Cerebellar nuclear complex (tissue), 1 donor: ENCODE measurements at regions not wholly inside any gene's neighbourhood (a gene's known extent, or its start where the extent isn't known, plus 50 kb on each side); places are given as distances from the start of the nearest gene placed in this dataset.

Experiments
- DNase-seq, 2 experiments: peaks; one replicate each; lab custom pipeline; 2025; lab: John Stamatoyannopoulos, UW

- no peak for DNase-seq
These were observed 207.9 kb upstream of the SALL3 start for GRCh38 chr18:78771496-78772359.

GRCh38 chr18:78772360-78773302 is 207.0 kb upstream of the SALL3 start:
- no peak for DNase-seq

GRCh38 chr18:78773303-78773755 is 206.3 kb upstream of the SALL3 start:
- DNase-seq, result no peak

DNA sequence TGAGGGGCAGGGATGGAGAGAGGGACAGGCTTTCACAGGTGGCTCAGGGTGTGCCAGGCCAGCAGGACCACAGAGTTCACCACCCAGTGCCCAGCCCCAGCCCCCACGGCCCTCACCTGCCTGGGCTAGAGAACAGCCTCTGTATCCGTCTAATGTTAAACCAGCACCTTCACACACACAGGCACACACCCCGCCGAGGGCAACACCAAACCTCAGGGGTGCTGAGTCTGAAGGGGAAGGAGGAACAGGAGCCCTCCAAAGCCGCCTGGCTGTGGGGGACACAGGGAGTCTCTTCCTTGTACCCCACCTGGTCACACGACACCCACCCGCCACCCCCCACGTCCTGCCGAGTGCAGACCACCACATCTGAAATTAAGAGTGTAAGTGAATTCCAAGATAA is 205.8 kb upstream of the SALL3 start:
- no peak for DNase-seq

DNA sequence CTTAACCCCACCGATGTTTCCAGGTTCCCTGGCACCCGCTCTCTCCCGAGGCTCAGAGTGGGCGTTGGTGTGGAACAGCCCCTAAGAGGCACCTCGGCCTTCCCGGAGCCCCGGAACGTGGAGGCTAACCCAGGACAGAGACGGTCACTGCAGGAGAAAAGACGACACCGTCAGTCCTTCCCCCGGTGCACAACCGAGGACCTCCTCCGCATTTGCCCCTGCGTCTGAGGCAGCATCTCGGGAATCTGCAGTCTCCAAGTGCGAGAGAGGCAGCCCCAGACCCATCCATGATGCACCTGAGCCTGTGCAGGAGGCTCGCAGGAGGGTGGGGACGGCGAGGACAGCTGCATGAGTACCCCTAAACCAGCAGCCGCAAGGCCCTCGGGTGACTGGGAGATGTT is 204.9 kb upstream of the SALL3 start:
- DNase-seq, result no peak

DNA sequence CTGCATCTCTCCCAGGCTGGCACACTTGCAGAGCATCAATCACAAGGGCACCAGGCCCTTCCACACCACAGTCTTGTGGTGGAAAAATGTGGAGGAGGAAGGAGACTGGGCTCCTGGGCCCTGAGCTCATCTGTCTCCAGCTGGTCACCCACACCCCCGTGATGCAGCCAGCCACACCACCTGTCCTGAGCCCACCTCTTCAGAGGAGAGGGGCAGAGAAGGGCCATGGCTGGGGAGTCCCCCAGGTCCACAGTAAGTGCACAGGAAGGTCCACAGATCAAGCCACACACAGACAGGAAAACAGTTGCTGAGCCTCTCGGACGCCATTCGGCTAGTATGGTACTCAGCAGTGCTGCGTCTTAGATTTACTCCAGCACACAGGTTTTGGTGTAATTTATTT is 203.5 kb upstream of the SALL3 start:
- no peak for DNase-seq

GRCh38 chr18:78776706-78777285 is 202.8 kb upstream of the SALL3 start:
- no peak for DNase-seq

DNA sequence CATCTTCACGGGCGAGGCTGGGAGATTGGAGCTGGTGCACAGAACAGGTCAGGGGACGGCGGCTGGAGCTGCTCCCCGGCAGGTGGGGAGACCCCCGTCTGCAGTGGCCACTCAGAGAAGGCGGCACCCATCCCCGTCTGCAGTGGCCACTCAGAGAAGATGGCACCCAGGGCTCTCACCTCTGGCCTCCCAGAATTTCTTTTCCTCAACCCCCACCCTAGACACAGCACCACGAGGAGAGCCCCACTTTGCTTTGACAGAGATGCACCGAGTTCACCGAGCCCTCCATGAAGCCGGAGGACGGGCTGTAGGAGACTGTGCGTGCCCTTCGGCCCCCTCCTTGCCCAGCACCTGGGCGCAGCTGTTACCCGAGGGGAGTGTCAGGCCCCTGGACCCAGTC is 201.6 kb upstream of the SALL3 start:
- no peak for DNase-seq

DNA sequence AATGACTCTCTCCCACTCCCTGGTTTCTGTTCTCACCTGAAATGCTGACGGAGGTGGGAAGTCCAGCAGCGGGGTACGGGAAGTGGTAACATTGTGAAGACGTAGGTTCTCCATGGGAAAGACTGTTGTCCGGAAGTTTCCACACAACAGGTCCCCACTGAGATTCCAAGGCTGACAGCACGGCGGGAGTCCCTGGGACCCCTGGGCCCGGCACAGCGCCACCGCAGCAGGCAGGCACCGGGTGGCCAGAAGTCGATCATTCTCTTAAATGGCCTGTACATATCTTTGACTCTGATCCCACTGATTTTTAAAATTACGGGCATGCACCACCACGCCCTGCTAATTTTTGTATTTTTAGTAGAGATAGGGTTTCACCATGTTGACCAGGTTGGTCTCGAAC is 201.0 kb upstream of the SALL3 start:
- no peak for DNase-seq

- no peak for DNase-seq
These were observed 199.5 kb upstream of the SALL3 start for GRCh38 chr18:78779996-78780718.

DNA sequence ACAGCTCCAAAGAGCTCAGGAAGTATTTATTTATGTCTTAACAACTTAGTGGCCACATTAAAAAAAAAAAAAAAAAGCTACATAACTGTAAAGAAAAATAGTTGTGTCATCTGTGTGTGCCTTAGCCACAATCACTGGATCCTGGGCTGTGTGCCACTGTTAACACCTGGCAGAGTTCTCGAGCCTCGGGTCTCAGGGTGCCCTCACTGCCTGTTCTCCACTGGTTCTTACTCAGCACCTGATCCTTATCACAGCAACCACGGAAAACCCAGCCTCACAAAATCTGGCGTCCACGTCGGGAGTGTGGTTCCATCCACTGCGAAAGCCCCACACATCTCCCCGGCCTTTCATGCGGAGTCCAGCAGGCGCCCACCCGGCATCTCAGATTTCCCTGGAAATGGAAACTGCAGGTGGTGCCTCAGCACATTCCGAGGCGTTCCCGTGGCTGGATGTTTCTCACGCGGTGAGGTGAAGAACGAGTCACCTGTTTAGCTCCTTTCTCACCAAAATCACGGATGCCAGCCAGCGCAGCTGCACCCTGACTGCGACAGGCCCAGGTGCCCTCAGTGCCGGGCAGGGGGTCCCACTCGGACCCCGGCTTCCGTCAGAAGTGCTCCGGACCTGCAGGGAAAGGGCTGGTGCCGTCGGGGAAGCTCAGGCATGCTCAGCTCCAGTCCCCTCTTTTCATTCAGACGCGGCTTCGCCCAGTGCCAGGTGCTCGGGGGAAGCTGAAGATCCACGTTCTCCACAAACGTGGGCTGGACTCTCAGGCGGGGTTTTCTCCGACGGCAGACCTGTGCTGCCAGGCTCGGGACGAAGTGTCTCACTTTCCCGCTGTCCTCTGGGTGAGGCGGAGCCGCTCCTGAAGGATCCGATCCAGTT is 198.7 kb upstream of the SALL3 start:
- no peak for DNase-seq

DNA sequence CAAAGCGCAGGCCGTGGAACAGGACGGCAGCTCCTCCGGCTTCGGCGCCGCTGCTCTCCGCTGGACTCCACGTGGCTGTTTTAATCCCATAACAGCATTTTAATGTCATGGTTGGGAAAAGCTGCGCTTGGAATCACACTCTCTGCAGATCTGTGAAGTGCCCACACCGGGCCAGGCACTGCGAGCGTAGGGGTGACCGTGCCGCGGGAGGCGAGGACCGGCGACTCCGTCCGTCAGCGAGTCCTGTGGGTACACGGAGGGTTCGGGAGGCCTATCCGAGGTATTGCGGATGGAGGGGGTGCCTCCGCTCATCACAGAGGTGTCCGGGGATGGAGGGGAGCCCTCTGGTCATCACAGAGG is 198.0 kb upstream of the SALL3 start:
- DNase-seq, result no peak

GRCh38 chr18:78782951-78783563 is 196.6 kb upstream of the SALL3 start:
- DNase-seq, result no peak

GRCh38 chr18:78783564-78783960 is 196.1 kb upstream of the SALL3 start:
- DNase-seq, result no peak

GRCh38 chr18:78784861-78785260 is 194.8 kb upstream of the SALL3 start:
- no peak for DNase-seq

DNA sequence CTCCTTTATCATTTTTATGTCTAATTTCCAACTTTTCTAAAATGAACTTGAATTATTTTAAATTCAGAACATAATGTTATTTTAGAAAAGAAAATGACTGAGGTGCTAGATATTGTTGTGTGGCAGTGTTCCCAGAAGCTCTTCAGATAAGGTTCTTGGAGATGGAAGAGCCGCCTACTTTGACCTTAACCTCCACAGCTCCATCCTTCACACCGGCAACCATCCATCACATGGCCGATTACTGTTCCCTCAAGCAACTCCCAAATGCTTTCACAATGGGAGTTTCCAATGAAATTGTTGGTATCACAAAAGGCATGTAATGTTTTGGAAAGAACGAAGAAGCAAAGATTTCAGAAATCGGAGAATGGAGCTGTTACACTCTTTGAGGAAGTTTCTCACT is 193.9 kb upstream of the SALL3 start:
- DNase-seq, result no peak

DNA sequence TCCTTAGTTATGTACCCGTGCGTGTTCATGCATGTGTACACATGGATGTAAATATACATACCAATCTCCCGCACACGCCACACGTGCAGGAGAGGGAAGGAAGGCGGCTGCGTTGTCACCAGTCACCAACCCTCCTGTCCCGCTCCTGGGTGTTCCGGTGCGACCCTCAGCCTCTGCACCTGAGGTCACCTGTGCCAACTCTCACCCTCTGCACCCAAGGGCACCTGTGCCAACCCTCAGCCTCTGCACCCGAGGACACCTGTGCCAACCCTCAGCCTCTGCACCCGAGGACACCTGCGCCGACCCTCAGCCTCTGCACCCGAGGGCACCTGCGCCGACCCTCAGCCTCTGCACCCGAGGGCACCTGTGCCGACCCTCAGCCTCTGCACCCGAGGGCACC is 192.8 kb upstream of the SALL3 start:
- DNase-seq, result no peak

GRCh38 chr18:78787751-78788150 is 191.9 kb upstream of the SALL3 start:
- no peak for DNase-seq

GRCh38 chr18:78788161-78788560 is 191.5 kb upstream of the SALL3 start:
- DNase-seq, result no peak

DNA sequence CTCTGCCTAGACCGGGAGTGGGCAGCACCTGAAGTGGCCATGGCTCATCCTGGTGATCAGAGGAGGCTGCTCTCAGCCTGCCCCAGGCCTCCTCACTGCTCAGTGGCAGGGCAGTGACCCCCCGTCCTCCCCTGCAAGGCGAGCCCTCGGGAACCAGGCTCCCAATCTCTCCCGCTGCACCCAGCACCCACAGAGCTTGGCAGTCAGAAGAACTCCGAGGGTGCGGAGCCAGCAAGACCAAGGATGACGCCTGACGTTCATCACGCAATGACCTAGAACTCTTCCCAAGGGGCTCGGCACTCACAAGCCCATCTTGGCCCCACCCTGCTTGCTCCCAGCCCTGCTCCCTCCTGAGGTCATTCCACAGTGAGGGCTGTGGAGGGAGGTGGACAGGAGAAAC is 189.8 kb upstream of the SALL3 start:
- DNase-seq, result no peak

DNA sequence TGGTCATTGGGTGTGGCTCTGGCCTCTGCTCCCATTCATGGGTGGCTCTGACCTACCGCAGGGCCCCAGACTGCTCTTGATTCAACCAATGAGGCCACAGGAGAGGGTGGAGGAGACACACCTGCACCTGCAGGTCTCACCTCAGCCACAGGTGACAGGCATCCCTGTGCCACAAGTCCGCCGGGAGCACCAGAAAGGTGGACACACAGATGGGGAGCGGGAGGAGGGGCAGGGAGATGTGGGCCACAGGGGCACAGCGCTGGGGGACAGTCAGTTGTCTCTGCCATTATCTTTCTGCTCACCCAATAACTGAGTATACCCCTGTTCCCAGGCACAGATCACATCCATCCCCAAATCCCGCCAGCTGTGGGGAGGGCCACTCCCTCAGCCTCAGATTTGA is 189.1 kb upstream of the SALL3 start:
- DNase-seq, result no peak
